H9 (cell line): ENCODE measurements at regions not wholly inside any gene's neighbourhood (a gene's known extent, or its start where the extent isn't known, plus 50 kb on each side); places are given as distances from the start of the nearest gene placed in this dataset.
A peak's percentile ranks its signal among the peaks of the same experiment; 100 is the strongest.

ENCODE experiments used
- DNase-seq: peaks from one replicate; pipeline ENCODE4 v3.0.0-alpha.2; 2017
- H2AFZ ChIP-seq: one replicate; pipeline ENCODE4 v1.6.1; 2013; ENCODE audit warnings: mild to moderate bottlenecking, low read length, control low read depth, moderate library complexity
- H2AK5ac ChIP-seq: 2 replicates; pipeline ENCODE4 v1.6.1; 2013; ENCODE audit warnings: low read length, control low read depth, mixed read lengths; ENCODE audit not compliant: insufficient read length
- H2BK120ac ChIP-seq: one replicate; pipeline ENCODE4 v1.6.1; 2013; ENCODE audit warnings: low read depth, mild to moderate bottlenecking, low read length, control low read depth, inconsistent platforms; ENCODE audit not compliant: poor library complexity, severe bottlenecking
- H2BK12ac ChIP-seq: 2 replicates; pipeline ENCODE4 v1.6.1; 2013; ENCODE audit warnings: low read length, control low read depth, mixed read lengths, low read depth; ENCODE audit not compliant: insufficient read length
- H2BK15ac ChIP-seq: 2 replicates; pipeline ENCODE4 v1.6.1; 2013; ENCODE audit warnings: low read depth, low read length, control low read depth
- H2BK20ac ChIP-seq: one replicate; pipeline ENCODE4 v1.6.1; 2013; ENCODE audit warnings: low read depth, mild to moderate bottlenecking, low read length, control low read depth, inconsistent platforms; ENCODE audit not compliant: poor library complexity, severe bottlenecking
- H2BK5ac ChIP-seq: 2 replicates; pipeline ENCODE4 v1.6.1; 2013; ENCODE audit warnings: low read length, control low read depth, mixed read lengths; ENCODE audit not compliant: insufficient read length
- H3K14ac ChIP-seq: 2 replicates; pipeline ENCODE4 v1.6.1; 2013; ENCODE audit warnings: low read length, control low read depth; ENCODE audit not compliant: insufficient read depth
- H3K18ac ChIP-seq: 2 replicates; pipeline ENCODE4 v1.6.1; 2013; ENCODE audit warnings: low read depth, mild to moderate bottlenecking, mixed read lengths, low read length, control low read depth; ENCODE audit not compliant: insufficient read length
- H3K23ac ChIP-seq: 2 replicates; pipeline ENCODE4 v1.6.1; 2013; ENCODE audit warnings: low read length, control low read depth, mixed read lengths, low read depth; ENCODE audit not compliant: insufficient read length
- H3K23me2 ChIP-seq: 2 replicates; pipeline ENCODE4 v1.6.1; 2013; ENCODE audit warnings: low read depth, mild to moderate bottlenecking, mixed read lengths, low read length, control low read depth; ENCODE audit not compliant: insufficient read length, poor library complexity, severe bottlenecking
- H3K27ac ChIP-seq: 2 replicates; pipeline ENCODE4 v1.5.1; 2013; ENCODE audit warnings: low read length, control low read depth, mixed read lengths, low read depth; ENCODE audit not compliant: insufficient read length
- H3K27me3 ChIP-seq: 2 replicates; pipeline ENCODE4 v1.6.1; 2013; ENCODE audit warnings: low read length, control low read depth, inconsistent platforms; ENCODE audit not compliant: insufficient read depth
- H3K4ac ChIP-seq: 2 replicates; pipeline ENCODE4 v1.6.1; 2013; ENCODE audit warnings: low read depth, mild to moderate bottlenecking, control low read depth, inconsistent platforms, low read length, moderate library complexity
- H3K4me1 ChIP-seq: 2 replicates; pipeline ENCODE4 v1.6.1; 2013; ENCODE audit warnings: low read length, control low read depth, inconsistent platforms; ENCODE audit not compliant: insufficient read depth
- H3K4me2 ChIP-seq: 2 replicates; pipeline ENCODE4 v1.6.1; 2013; ENCODE audit warnings: low read length, control low read depth, mixed read lengths; ENCODE audit not compliant: insufficient read length, insufficient read depth
- H3K56ac ChIP-seq: 2 replicates; pipeline ENCODE4 v1.6.1; 2013; ENCODE audit warnings: low read depth, mild to moderate bottlenecking, mixed read lengths, low read length, control low read depth; ENCODE audit not compliant: insufficient read length
- H3K79me1 ChIP-seq: 2 replicates; pipeline ENCODE4 v1.6.1; 2013; ENCODE audit warnings: low read depth, mild to moderate bottlenecking, moderate library complexity, low read length, control low read depth, inconsistent platforms; ENCODE audit not compliant: insufficient read depth, poor library complexity, severe bottlenecking
- H3K79me2 ChIP-seq: 2 replicates; pipeline ENCODE4 v1.6.1; 2013; ENCODE audit warnings: low read length, control low read depth, inconsistent platforms; ENCODE audit not compliant: insufficient read depth
- H3K9ac ChIP-seq: 2 replicates; pipeline ENCODE4 v1.6.1; 2013; ENCODE audit warnings: low read length, control low read depth, mixed read lengths; ENCODE audit not compliant: insufficient read length; ENCODE audit errors: extremely low read depth
- H3K9me3 ChIP-seq: one replicate; pipeline ENCODE4 v1.6.1; 2013; ENCODE audit warnings: low read depth, low read length, inconsistent platforms; ENCODE audit not compliant: control insufficient read depth
- H3T11ph ChIP-seq: one replicate; pipeline ENCODE4 v1.6.1; 2013; ENCODE audit warnings: mild to moderate bottlenecking, low read length, control low read depth, inconsistent platforms
- H4K20me1 ChIP-seq: one replicate; pipeline ENCODE4 v1.6.1; 2013; ENCODE audit not compliant: control insufficient read depth, insufficient read length, insufficient read depth
- H4K5ac ChIP-seq: 2 replicates; pipeline ENCODE4 v1.6.1; 2013; ENCODE audit warnings: low read depth, mild to moderate bottlenecking, mixed read lengths, low read length, control low read depth; ENCODE audit not compliant: insufficient read length
- H4K8ac ChIP-seq: replicated peaks from 2 replicates; pipeline ENCODE4 v1.6.1; 2013; ENCODE audit warnings: low read length, control low read depth, mixed read lengths, low read depth; ENCODE audit not compliant: insufficient read length
- H4K91ac ChIP-seq: 2 replicates; pipeline ENCODE4 v1.6.1; 2013; ENCODE audit warnings: low read depth, mild to moderate bottlenecking, moderate library complexity, mixed read lengths, low read length, control low read depth; ENCODE audit not compliant: insufficient read length
- H3K27ac Mint-ChIP-seq, 3 experiments: 2 replicates in 2 of 3; 3 replicates in 1 of 3; pipeline ENCODE4 v1.8.0; 2020 to 2021; ENCODE audit warnings: mixed read lengths in 3 of 3, mild to moderate bottlenecking in 1 of 3, moderate library complexity in 1 of 3
- H3K27me3 Mint-ChIP-seq: 2 replicates; pipeline ENCODE4 v1.8.0; 2021; ENCODE audit warnings: low read depth, mild to moderate bottlenecking, moderate library complexity, mixed read lengths
- H3K36me3 Mint-ChIP-seq, 3 experiments: 2 replicates in 2 of 3; 3 replicates in 1 of 3; pipeline ENCODE4 v1.8.0; 2020 to 2021; ENCODE audit warnings: low read depth in 3 of 3, mixed read lengths in 3 of 3; ENCODE audit not compliant: insufficient read depth in 1 of 3
- H3K4me1 Mint-ChIP-seq, 2 experiments: 2 replicates each; pipeline ENCODE4 v1.8.0; 2020; ENCODE audit warnings: mixed read lengths in 2 of 2
- H3K4me3 Mint-ChIP-seq, 2 experiments: 2 replicates in 1 of 2; 3 replicates in 1 of 2; pipeline ENCODE4 v1.8.0; 2020 to 2021; ENCODE audit warnings: mild to moderate bottlenecking in 2 of 2, mixed read lengths in 2 of 2, moderate library complexity in 1 of 2
- H3K9me3 Mint-ChIP-seq, 2 experiments: 2 replicates in 1 of 2; 3 replicates in 1 of 2; pipeline ENCODE4 v1.8.0; 2020; ENCODE audit warnings: mild to moderate bottlenecking in 2 of 2, mixed read lengths in 2 of 2, moderate library complexity in 1 of 2
- WGBS: extraction: QIAGEN DNeasy Blood & Tissue Kit; methylation state at CpG from one replicate; pipeline ENCODE4 v1.1.7; 2013; ENCODE audit warnings: missing lambda C conversion rate, low lambda C conversion rate, mixed read lengths; ENCODE audit not compliant: insufficient read length; ENCODE audit errors: extremely low coverage; 5-methylcytosine and 5-hydroxymethylcytosine counted together
- TF ChIP-seq, protein P1 (sequence below): fragments of 200-600 bp; sonication (generic); conservative IDR thresholded peaks from 3 replicates; pipeline ENCODE4 v1.8.0; 2021; ENCODE audit warnings: antibody characterized with exemption, mild to moderate bottlenecking

DNA sequence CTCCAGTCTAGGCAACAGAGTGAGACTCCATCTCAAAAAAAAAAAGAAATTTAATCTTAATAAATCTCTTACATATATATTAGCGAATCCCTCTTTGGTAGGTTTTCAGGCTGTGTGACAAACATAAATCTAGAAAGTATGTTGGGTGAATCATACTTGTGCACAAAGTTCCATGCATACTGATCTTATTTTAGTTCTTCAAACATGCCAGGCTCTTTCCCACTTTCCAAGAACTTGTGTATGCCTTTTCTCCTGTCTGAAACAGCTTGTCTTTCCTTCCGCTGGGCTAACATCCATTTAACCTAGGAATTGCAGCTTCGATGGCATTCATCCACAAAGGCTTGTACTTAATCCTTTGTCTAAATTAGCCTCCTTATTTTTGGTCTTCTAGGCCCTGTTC lies 156.6 kb upstream of the CASK start:
- H3K23me2 ChIP-seq: no peaks in the 10 kb centered on the region

More for the DNA sequence above, 156.6 kb upstream of the CASK start:
- H2AK5ac ChIP-seq: no peak overlapping the region
- no peaks in the 10 kb centered on the region for H3K79me1 ChIP-seq
- TF ChIP-seq, protein P1, sequence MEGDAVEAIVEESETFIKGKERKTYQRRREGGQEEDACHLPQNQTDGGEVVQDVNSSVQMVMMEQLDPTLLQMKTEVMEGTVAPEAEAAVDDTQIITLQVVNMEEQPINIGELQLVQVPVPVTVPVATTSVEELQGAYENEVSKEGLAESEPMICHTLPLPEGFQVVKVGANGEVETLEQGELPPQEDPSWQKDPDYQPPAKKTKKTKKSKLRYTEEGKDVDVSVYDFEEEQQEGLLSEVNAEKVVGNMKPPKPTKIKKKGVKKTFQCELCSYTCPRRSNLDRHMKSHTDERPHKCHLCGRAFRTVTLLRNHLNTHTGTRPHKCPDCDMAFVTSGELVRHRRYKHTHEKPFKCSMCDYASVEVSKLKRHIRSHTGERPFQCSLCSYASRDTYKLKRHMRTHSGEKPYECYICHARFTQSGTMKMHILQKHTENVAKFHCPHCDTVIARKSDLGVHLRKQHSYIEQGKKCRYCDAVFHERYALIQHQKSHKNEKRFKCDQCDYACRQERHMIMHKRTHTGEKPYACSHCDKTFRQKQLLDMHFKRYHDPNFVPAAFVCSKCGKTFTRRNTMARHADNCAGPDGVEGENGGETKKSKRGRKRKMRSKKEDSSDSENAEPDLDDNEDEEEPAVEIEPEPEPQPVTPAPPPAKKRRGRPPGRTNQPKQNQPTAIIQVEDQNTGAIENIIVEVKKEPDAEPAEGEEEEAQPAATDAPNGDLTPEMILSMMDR: no peak
- no peaks in the 10 kb centered on the region for H3K4me1 ChIP-seq
- Mint-ChIP-seq H3K27ac (peak overlapping the region in 1 of 3 experiments; percentile 80; a peak in 1 of 7 replicates), H3K4me3 (no peak overlapping the region), H3K4me1 (no peaks in the 10 kb centered on the region), H3K9me3 (peaks cover 43 to 48% of the 10 kb centered on the region in 2 experiments), H3K36me3 (peaks cover 0 to 3% (median 0%) of the 10 kb centered on the region in 3 experiments; a peak in 2 of 7 replicates), H3K27me3 (no peaks in the 10 kb centered on the region)
- no peak overlapping the region for H2AFZ ChIP-seq
- H2BK5ac ChIP-seq: no peak overlapping the region
- no peak overlapping the region for H2BK12ac ChIP-seq
- H2BK120ac ChIP-seq: no peak overlapping the region
- no peak overlapping the region for H3K4me2 ChIP-seq
- no peak for DNase-seq
- H3K27ac ChIP-seq: no peak overlapping the region
- WGBS: no CpG with 5 or more reads among the region's 3 CpGs
- no peak overlapping the region for H3K4ac ChIP-seq
- no peaks in the 10 kb centered on the region for H3K9me3 ChIP-seq
- H3K18ac ChIP-seq: no peak overlapping the region
- H3K27me3 ChIP-seq: no peaks in the 10 kb centered on the region
- H3K14ac ChIP-seq: no peak overlapping the region
- no peak overlapping the region for H3K56ac ChIP-seq
- no peak overlapping the region for H3K9ac ChIP-seq
- H4K91ac ChIP-seq: no peak overlapping the region
- H2BK20ac ChIP-seq: no peak overlapping the region
- no peak overlapping the region for H4K5ac ChIP-seq
- no peaks in the 10 kb centered on the region for H3K79me2 ChIP-seq
- H4K20me1 ChIP-seq: no peaks in the 10 kb centered on the region
- H3T11ph ChIP-seq: no peak overlapping the region
- no peak overlapping the region for H3K23ac ChIP-seq
- H2BK15ac ChIP-seq: no peak overlapping the region
- no peak overlapping the region for H4K8ac ChIP-seq
